ENCODE measurements at regions not wholly inside any gene's neighbourhood (a gene's known extent, or its start where the extent isn't known, plus 50 kb on each side); places are given as distances from the start of the nearest gene placed in this dataset.

DNA sequence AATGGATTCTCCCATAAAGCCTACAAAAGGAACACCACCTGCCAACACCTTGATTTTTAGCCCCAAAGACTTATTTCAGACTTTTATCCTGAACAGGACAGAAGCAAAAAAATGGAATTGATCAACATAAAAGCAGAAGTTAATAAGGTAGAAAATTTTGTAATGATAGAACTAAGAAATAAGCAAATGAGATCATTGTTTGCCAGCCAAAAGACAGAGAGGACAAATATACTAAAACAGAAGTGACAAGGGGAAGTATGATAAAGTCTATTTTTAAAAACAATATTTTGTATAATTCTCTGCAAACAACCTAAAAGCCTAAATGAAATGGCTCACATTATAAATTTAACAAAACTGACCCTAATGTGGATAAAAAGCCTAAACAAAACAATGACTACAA lies 110.5 kb upstream of the PRSS3 start:
- TF ChIP-seq, protein P1, sequence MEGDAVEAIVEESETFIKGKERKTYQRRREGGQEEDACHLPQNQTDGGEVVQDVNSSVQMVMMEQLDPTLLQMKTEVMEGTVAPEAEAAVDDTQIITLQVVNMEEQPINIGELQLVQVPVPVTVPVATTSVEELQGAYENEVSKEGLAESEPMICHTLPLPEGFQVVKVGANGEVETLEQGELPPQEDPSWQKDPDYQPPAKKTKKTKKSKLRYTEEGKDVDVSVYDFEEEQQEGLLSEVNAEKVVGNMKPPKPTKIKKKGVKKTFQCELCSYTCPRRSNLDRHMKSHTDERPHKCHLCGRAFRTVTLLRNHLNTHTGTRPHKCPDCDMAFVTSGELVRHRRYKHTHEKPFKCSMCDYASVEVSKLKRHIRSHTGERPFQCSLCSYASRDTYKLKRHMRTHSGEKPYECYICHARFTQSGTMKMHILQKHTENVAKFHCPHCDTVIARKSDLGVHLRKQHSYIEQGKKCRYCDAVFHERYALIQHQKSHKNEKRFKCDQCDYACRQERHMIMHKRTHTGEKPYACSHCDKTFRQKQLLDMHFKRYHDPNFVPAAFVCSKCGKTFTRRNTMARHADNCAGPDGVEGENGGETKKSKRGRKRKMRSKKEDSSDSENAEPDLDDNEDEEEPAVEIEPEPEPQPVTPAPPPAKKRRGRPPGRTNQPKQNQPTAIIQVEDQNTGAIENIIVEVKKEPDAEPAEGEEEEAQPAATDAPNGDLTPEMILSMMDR (IDR thresholded peaks at IDR 0.05; ENCODE audit: unreplicated experiment) = no peak
- BruUV-seq (replicated peaks) = no TSS peak
- CTCF ChIA-PET = no interaction called here
- intact Hi-C loops (cut with micrococcal nuclease; ENCODE audit: unreplicated experiment) = no loop called here
- H3K4me3 Mint-ChIP-seq (ENCODE audit: low read depth, unreplicated experiment) = no peak overlapping the region
- H3K27ac Mint-ChIP-seq (ENCODE audit: unreplicated experiment) = no peak overlapping the region
- H3K9me3 Mint-ChIP-seq (ENCODE audit: low read depth, unreplicated experiment) = no peaks in the 10 kb centered on the region
- H3K36me3 Mint-ChIP-seq (ENCODE audit: insufficient read depth, unreplicated experiment) = no peaks in the 10 kb centered on the region
- H3K4me1 Mint-ChIP-seq (ENCODE audit: low read depth, unreplicated experiment) = peaks cover 18% of the 10 kb centered on the region
- H3K27me3 Mint-ChIP-seq (ENCODE audit: unreplicated experiment) = peaks cover 36% of the 10 kb centered on the region
- no peak for DNase-seq

GRCh38 chr9:33686942-33687341 lies 108.4 kb upstream of the PRSS3 start:
- BruUV-seq (replicated peaks) = no TSS peak
- H3K4me1 Mint-ChIP-seq (ENCODE audit: low read depth, unreplicated experiment) = peaks cover 9% of the 10 kb centered on the region
- H3K36me3 Mint-ChIP-seq (ENCODE audit: insufficient read depth, unreplicated experiment) = no peaks in the 10 kb centered on the region
- peaks cover 24% of the 10 kb centered on the region for H3K27me3 Mint-ChIP-seq (ENCODE audit: unreplicated experiment)
- intact Hi-C loops (cut with micrococcal nuclease; ENCODE audit: unreplicated experiment) = no loop called here
- TF ChIP-seq, protein P1 (IDR thresholded peaks at IDR 0.05; ENCODE audit: unreplicated experiment) = no peak
- H3K27ac Mint-ChIP-seq (ENCODE audit: unreplicated experiment) = no peak overlapping the region
- no peak for DNase-seq
- no peaks in the 10 kb centered on the region for H3K9me3 Mint-ChIP-seq (ENCODE audit: low read depth, unreplicated experiment)
- no peak overlapping the region for H3K4me3 Mint-ChIP-seq (ENCODE audit: low read depth, unreplicated experiment)
- CTCF ChIA-PET = no interaction called here

DNA sequence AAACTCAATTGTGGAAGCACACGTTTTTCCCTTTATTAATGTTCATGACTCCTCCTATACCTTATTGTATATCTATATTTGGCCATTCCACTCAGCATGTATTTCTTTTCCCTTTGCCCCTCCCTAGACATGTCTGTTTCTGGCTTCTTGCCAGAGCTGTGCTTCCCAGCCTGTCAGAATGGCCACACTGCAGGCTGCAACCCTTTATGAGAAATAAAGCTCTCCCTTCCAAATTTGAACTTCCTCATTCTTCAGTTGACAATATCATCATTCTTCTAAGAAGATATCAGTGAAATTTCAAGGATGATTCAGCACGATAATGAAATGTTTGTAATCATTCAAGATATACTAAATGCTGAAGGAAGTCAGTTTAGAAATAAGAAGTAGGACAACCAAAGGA lies 107.6 kb upstream of the PRSS3 start:
- TF ChIP-seq, protein P1 (IDR thresholded peaks at IDR 0.05; ENCODE audit: unreplicated experiment) = no peak
- peak; percentile 12 for DNase-seq
- Mint-ChIP-seq H3K36me3 (ENCODE audit: insufficient read depth, unreplicated experiment) (no peaks in the 10 kb centered on the region), H3K4me3 (ENCODE audit: low read depth, unreplicated experiment) (no peak overlapping the region), H3K9me3 (ENCODE audit: low read depth, unreplicated experiment) (no peaks in the 10 kb centered on the region), H3K27ac (ENCODE audit: unreplicated experiment) (no peak overlapping the region), H3K4me1 (ENCODE audit: low read depth, unreplicated experiment) (peaks cover 9% of the 10 kb centered on the region), H3K27me3 (ENCODE audit: unreplicated experiment) (peaks cover 16% of the 10 kb centered on the region)
- CTCF ChIA-PET = no interaction called here
- BruUV-seq (replicated peaks) = no TSS peak
- intact Hi-C loops (cut with micrococcal nuclease; ENCODE audit: unreplicated experiment) = no loop called here

GRCh38 chr9:33690143-33690933 lies 105.0 kb upstream of the PRSS3 start:
- CTCF ChIA-PET = no interaction called here
- no peaks in the 10 kb centered on the region for H3K36me3 Mint-ChIP-seq (ENCODE audit: insufficient read depth, unreplicated experiment)
- no peak overlapping the region for H3K4me3 Mint-ChIP-seq (ENCODE audit: low read depth, unreplicated experiment)
- TF ChIP-seq, protein P1 (IDR thresholded peaks at IDR 0.05; ENCODE audit: unreplicated experiment) = no peak
- no peak for DNase-seq
- no peak overlapping the region for H3K27ac Mint-ChIP-seq (ENCODE audit: unreplicated experiment)
- no peaks in the 10 kb centered on the region for H3K9me3 Mint-ChIP-seq (ENCODE audit: low read depth, unreplicated experiment)
- peaks cover 10% of the 10 kb centered on the region for H3K27me3 Mint-ChIP-seq (ENCODE audit: unreplicated experiment)
- intact Hi-C loops (cut with micrococcal nuclease; ENCODE audit: unreplicated experiment) = no loop called here
- H3K4me1 Mint-ChIP-seq (ENCODE audit: low read depth, unreplicated experiment) = peaks cover 9% of the 10 kb centered on the region
- no TSS peak for BruUV-seq (replicated peaks)
